K562 (cell line): ENCODE measurements at regions not wholly inside any gene's neighbourhood (a gene's known extent, or its start where the extent isn't known, plus 50 kb on each side); places are given as distances from the start of the nearest gene placed in this dataset.

ENCODE experiments used
- ATAC-seq: fragments of 200-7000 bp; cut with Tn5 transposase; 3 replicates; pipeline ENCODE4 v1.9.1; 2020; ENCODE audit warnings: moderate library complexity
- BruUV-seq: library from RNA; stranded (reverse); fragments of 400-500 nt; replicated peaks from 2 replicates; lab custom pipeline; 2021; lab: Mats Ljungman, UMichigan
- CTCF ChIA-PET: fragments of 300-600 bp; formaldehyde crosslinking; extraction: SDS; loops from one replicate; lab custom pipeline; 2021; ENCODE audit warnings: low intra/inter-chr PET ratio; lab: Yijun Ruan, JAX
- POLR2A ChIA-PET: fragments of 300-600, 350-650 bp; sonication (Branson Sonifier 250); formaldehyde crosslinking; extraction: SDS; loops from one replicate; lab custom pipeline; 2021; ENCODE audit warnings: antibody characterized with exemption, inconsistent platforms; lab: Yijun Ruan, JAX
- DNase-seq, 4 experiments: peaks; one replicate each; pipeline versions ENCODE4 v3.0.0 to v3.0.0-alpha.2; 2011 to 2018; ENCODE audit warnings: low spot score in 3 of 4, mixed read lengths in 3 of 4; ENCODE audit errors: extremely low read depth in 1 of 4
- FAIRE-seq: peaks from 2 replicates; lab custom pipeline; 2011; peaks lifted over from hg19 to GRCh38; lab: Jason Lieb, UNC
- H2AFZ ChIP-seq: 2 replicates; pipeline ENCODE4 v1.6.0; 2011; ENCODE audit warnings: low read depth, low read length, control low read depth, inconsistent platforms
- H3K27ac ChIP-seq: fragments of 200-600 bp; 3 replicates; pipeline ENCODE4 v1.8.0; 2011; ENCODE audit warnings: low read depth, mild to moderate bottlenecking, control low read depth, inconsistent platforms, low read length, moderate library complexity, mixed read lengths; ENCODE audit errors: extremely low read depth
- H3K27me3 ChIP-seq, 2 experiments: fragments of 300-600 bp in 1 of 2; 2 replicates in 1 of 2; 3 replicates in 1 of 2; pipeline versions ENCODE4 v1.6.0 to v1.8.0; 2011; ENCODE audit warnings: inconsistent platforms in 2 of 2, low read length in 2 of 2, mild to moderate bottlenecking in 1 of 2, mixed read lengths in 1 of 2, moderate library complexity in 1 of 2; ENCODE audit not compliant: control insufficient read depth in 2 of 2, insufficient read depth in 2 of 2
- H3K36me3 ChIP-seq: fragments of 300-600 bp; 3 replicates; pipeline ENCODE4 v1.8.0; 2011; ENCODE audit warnings: mild to moderate bottlenecking, low read length, inconsistent platforms; ENCODE audit not compliant: control insufficient read depth, insufficient read depth
- H3K4me1 ChIP-seq, 2 experiments: fragments of 200-600 bp in 1 of 2; replicated peaks in 1 of 2; 2 replicates in 1 of 2; 3 replicates in 1 of 2; pipeline versions ENCODE4 v1.5.1 to v1.8.0; 2011; ENCODE audit warnings: inconsistent platforms in 2 of 2, low read length in 2 of 2, mild to moderate bottlenecking in 1 of 2, mixed read lengths in 1 of 2, moderate library complexity in 1 of 2; ENCODE audit not compliant: control insufficient read depth in 2 of 2, insufficient read depth in 2 of 2
- H3K4me2 ChIP-seq: 2 replicates; pipeline ENCODE4 v1.6.1; 2011; ENCODE audit warnings: low read length, control low read depth, inconsistent platforms, mixed read lengths; ENCODE audit not compliant: insufficient read depth
- H3K4me3 ChIP-seq: fragments of 200-600 bp; sonication (generic), shearing (Covaris generic); 2 replicates; pipeline ENCODE4 v1.5.1; 2016; ENCODE audit warnings: control low read depth, inconsistent platforms
- H3K79me2 ChIP-seq: fragments of 200-600 bp; 3 replicates; pipeline ENCODE4 v1.8.0; 2011; ENCODE audit warnings: low read length, inconsistent platforms; ENCODE audit not compliant: control insufficient read depth, insufficient read depth
- H3K9ac ChIP-seq, 2 experiments: 2 replicates each; pipeline versions ENCODE4 v1.6.0 to v1.6.1; 2011; ENCODE audit warnings: low read depth in 2 of 2, low read length in 2 of 2, control low read depth in 1 of 2, inconsistent platforms in 1 of 2, mild to moderate bottlenecking in 1 of 2, mixed read lengths in 1 of 2; ENCODE audit not compliant: insufficient read depth in 1 of 2
- H3K9me1 ChIP-seq: one replicate; pipeline ENCODE4 v1.6.0; 2011; ENCODE audit warnings: inconsistent platforms, mild to moderate bottlenecking, low read length, moderate library complexity; ENCODE audit not compliant: control insufficient read depth, insufficient read depth
- H3K9me3 ChIP-seq: replicated peaks from 2 replicates; pipeline ENCODE4 v1.5.1; 2011; ENCODE audit warnings: low read depth, low read length, inconsistent platforms; ENCODE audit not compliant: control insufficient read depth, insufficient read depth
- H4K20me1 ChIP-seq: replicated peaks from 2 replicates; pipeline ENCODE4 v1.6.1; 2011; ENCODE audit warnings: low read length, inconsistent platforms, mixed read lengths; ENCODE audit not compliant: control insufficient read depth, insufficient read depth
- CBX2 ChIP-seq: fragments of 200-600 bp; sonication (generic); IDR thresholded peaks from one replicate; pipeline ENCODE4 v1.6.1; 2012; ENCODE audit warnings: mild to moderate bottlenecking, low read length, inconsistent platforms; ENCODE audit not compliant: insufficient read depth, poor library complexity, severe bottlenecking
- CBX3 ChIP-seq, 2 experiments: IDR thresholded peaks; 1 replicate in 1 of 2; 2 replicates in 1 of 2; pipeline ENCODE4 v1.6.1; 2012; ENCODE audit warnings: inconsistent platforms in 2 of 2, low read length in 2 of 2, borderline replicate concordance in 1 of 2, control low read depth in 1 of 2
- CCNT2 ChIP-seq: IDR thresholded peaks from 2 replicates; pipeline ENCODE4 v1.6.1; 2011; ENCODE audit warnings: borderline replicate concordance, low read depth, mild to moderate bottlenecking, moderate library complexity, mixed read lengths, low read length; ENCODE audit not compliant: insufficient read length; ENCODE audit errors: extremely low read depth
- GABPB2 ChIP-seq: fragments of 250-450 bp; sonication (Bioruptor Pico); conservative IDR thresholded peaks from 2 replicates; pipeline ENCODE4 v1.5.1; 2021; ENCODE audit warnings: mild to moderate bottlenecking
- HDAC3 ChIP-seq: fragments of 450-650 bp; IDR thresholded peaks from 2 replicates; pipeline ENCODE4 v1.6.1; 2018; ENCODE audit warnings: borderline replicate concordance, mild to moderate bottlenecking, moderate library complexity; ENCODE audit not compliant: partially characterized antibody
- HMG20B ChIP-seq: fragments of 250-450 bp; sonication (Bioruptor Pico); IDR thresholded peaks from 2 replicates; pipeline ENCODE4 v1.5.0; 2021; ENCODE audit warnings: mild to moderate bottlenecking
- MEF2D ChIP-seq: conservative IDR thresholded peaks from 2 replicates; pipeline ENCODE4 v1.6.1; 2016; ENCODE audit warnings: low read depth, missing genetic modification characterization, missing compliant biosample characterization
- POLR3A ChIP-seq: IDR thresholded peaks from 2 replicates; pipeline ENCODE4 v1.6.1; 2011; ENCODE audit warnings: borderline replicate concordance, mild to moderate bottlenecking, moderate library complexity; ENCODE audit not compliant: insufficient read length, insufficient read depth; ENCODE audit errors: extremely low read depth
- SRSF3 ChIP-seq: fragments of 200-400 bp; formaldehyde crosslinking; IDR thresholded peaks from 2 replicates; pipeline ENCODE4 v1.6.1; 2016; ENCODE audit warnings: mild to moderate bottlenecking, low read length, moderate library complexity; ENCODE audit not compliant: insufficient read depth
- STAT5A ChIP-seq: IDR thresholded peaks from 2 replicates; pipeline ENCODE4 v1.6.1; 2012; ENCODE audit warnings: low read length, inconsistent platforms, borderline replicate concordance
- ZNF134 ChIP-seq: fragments of 250-450 bp; sonication (Bioruptor Pico); conservative IDR thresholded peaks from 2 replicates; pipeline ENCODE4 v1.4.0; 2020
- ZNF668 ChIP-seq: fragments of 250-450 bp; sonication (Bioruptor Pico); IDR thresholded peaks from 2 replicates; pipeline ENCODE4 v1.8.0; 2022; ENCODE audit warnings: mild to moderate bottlenecking, inconsistent platforms
- WGBS: fragments of 100-300 bp; shearing (Covaris generic); methylation state at CpG from one replicate; pipeline ENCODE4 v1.1.6; 2016; ENCODE audit warnings: low coverage, mixed read lengths; ENCODE audit not compliant: insufficient coverage; ENCODE audit errors: missing lambda C conversion rate; 5-methylcytosine and 5-hydroxymethylcytosine counted together
- in situ Hi-C: fragments of 300-500 bp; cut with MboI; formaldehyde crosslinking; loops from 4 replicates; pipeline ENCODE4 v1.15.0; 2018; ENCODE audit warnings: inconsistent platforms, mixed read lengths
- intact Hi-C: fragments of 100-400 bp; cut with micrococcal nuclease; formaldehyde crosslinking; loops from 2 replicates; pipeline ENCODE4 v1.14.2; 2022
- TF ChIP-seq, protein P1 (sequence below): fragments of 450-650 bp; IDR thresholded peaks from 2 replicates; pipeline ENCODE4 v1.7.1; 2018; ENCODE audit warnings: mild to moderate bottlenecking, low read depth; ENCODE audit not compliant: partially characterized antibody
- TF ChIP-seq, protein P2 (sequence below): sonication (generic); formaldehyde crosslinking; IDR thresholded peaks from 2 replicates; pipeline ENCODE4 v1.8.0; 2022; ENCODE audit warnings: mild to moderate bottlenecking, missing genetic modification reagents
- TF ChIP-seq, protein P3 (sequence below): fragments of 250-450 bp; sonication (Bioruptor Pico); IDR thresholded peaks from 2 replicates; pipeline ENCODE4 v1.4.0; 2020; ENCODE audit warnings: mild to moderate bottlenecking, moderate library complexity

DNA sequence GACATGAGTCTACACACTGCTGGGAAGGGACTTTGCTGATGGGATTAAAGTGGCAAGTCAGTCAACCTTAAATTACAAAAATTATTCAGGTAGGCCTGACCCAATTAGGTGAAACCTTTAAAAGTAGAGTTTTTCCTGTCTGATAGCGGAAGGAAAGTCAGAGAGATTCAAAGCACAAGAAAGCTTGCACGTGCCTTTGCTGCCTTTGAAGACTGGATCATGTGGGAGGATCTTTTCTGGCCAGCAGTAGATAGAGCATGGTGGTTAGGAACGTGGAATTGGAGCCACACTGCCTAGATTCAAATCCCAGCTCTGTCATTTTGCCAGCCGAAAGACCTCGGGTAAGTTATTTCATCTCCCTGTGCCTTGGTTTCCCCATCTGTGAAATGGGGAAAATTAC lies 265.8 kb upstream of the PROK2 start:
- POLR2A ChIA-PET = no interaction called here
- BruUV-seq = no TSS peak
- TF ChIP-seq POLR3A (no peak), HMG20B (CRISPR knock-in tag) (no peak), CBX2 (no peak), HDAC3 (no peak), ZNF668 (no peak), GABPB2 (no peak), CBX3 (IDR thresholded peaks at IDR 0.05; ENCODE audit: borderline replicate concordance in 1 of 2, low read length in 2 of 2) (no peak), SRSF3 (no peak), MEF2D (tag) (no peak), CCNT2 (no peak), ZNF134 (CRISPR knock-in tag) (no peak), STAT5A (no peak)
- TF ChIP-seq, protein P1, sequence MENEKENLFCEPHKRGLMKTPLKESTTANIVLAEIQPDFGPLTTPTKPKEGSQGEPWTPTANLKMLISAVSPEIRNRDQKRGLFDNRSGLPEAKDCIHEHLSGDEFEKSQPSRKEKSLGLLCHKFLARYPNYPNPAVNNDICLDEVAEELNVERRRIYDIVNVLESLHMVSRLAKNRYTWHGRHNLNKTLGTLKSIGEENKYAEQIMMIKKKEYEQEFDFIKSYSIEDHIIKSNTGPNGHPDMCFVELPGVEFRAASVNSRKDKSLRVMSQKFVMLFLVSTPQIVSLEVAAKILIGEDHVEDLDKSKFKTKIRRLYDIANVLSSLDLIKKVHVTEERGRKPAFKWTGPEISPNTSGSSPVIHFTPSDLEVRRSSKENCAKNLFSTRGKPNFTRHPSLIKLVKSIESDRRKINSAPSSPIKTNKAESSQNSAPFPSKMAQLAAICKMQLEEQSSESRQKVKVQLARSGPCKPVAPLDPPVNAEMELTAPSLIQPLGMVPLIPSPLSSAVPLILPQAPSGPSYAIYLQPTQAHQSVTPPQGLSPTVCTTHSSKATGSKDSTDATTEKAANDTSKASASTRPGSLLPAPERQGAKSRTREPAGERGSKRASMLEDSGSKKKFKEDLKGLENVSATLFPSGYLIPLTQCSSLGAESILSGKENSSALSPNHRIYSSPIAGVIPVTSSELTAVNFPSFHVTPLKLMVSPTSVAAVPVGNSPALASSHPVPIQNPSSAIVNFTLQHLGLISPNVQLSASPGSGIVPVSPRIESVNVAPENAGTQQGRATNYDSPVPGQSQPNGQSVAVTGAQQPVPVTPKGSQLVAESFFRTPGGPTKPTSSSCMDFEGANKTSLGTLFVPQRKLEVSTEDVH = no peak
- TF ChIP-seq, protein P2, sequence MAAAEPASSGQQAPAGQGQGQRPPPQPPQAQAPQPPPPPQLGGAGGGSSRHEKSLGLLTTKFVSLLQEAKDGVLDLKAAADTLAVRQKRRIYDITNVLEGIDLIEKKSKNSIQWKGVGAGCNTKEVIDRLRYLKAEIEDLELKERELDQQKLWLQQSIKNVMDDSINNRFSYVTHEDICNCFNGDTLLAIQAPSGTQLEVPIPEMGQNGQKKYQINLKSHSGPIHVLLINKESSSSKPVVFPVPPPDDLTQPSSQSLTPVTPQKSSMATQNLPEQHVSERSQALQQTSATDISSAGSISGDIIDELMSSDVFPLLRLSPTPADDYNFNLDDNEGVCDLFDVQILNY (CRISPR knock-in tag) = no peak
- TF ChIP-seq, protein P3, sequence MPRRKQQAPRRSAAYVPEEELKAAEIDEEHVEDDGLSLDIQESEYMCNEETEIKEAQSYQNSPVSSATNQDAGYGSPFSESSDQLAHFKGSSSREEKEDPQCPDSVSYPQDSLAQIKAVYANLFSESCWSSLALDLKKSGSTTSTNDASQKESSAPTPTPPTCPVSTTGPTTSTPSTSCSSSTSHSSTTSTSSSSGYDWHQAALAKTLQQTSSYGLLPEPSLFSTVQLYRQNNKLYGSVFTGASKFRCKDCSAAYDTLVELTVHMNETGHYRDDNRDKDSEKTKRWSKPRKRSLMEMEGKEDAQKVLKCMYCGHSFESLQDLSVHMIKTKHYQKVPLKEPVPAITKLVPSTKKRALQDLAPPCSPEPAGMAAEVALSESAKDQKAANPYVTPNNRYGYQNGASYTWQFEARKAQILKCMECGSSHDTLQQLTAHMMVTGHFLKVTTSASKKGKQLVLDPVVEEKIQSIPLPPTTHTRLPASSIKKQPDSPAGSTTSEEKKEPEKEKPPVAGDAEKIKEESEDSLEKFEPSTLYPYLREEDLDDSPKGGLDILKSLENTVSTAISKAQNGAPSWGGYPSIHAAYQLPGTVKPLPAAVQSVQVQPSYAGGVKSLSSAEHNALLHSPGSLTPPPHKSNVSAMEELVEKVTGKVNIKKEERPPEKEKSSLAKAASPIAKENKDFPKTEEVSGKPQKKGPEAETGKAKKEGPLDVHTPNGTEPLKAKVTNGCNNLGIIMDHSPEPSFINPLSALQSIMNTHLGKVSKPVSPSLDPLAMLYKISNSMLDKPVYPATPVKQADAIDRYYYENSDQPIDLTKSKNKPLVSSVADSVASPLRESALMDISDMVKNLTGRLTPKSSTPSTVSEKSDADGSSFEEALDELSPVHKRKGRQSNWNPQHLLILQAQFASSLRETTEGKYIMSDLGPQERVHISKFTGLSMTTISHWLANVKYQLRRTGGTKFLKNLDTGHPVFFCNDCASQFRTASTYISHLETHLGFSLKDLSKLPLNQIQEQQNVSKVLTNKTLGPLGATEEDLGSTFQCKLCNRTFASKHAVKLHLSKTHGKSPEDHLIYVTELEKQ (CRISPR knock-in tag) = no peak

More for the DNA sequence above, 265.8 kb upstream of the PROK2 start:
- H3K4me3 ChIP-seq = no peak overlapping the region
- WGBS = 27% methylated on average over 5 of the region's 5 CpGs
- ATAC-seq = no peak
- CTCF ChIA-PET = no interaction called here
- intact Hi-C loops (no loop called here), in situ Hi-C loops (no loop called here)
- H3K4me1 ChIP-seq = peaks cover 0 to 2% of the 10 kb centered on the region in 2 experiments; a peak in 1 of 5 replicates
- H3K9me1 ChIP-seq = no peaks in the 10 kb centered on the region
- H3K4me2 ChIP-seq = no peak overlapping the region
- H3K79me2 ChIP-seq = no peaks in the 10 kb centered on the region
- FAIRE-seq = no peak
- no peak for DNase-seq
- no peak overlapping the region for H3K27ac ChIP-seq
- no peaks in the 10 kb centered on the region for H3K27me3 ChIP-seq
- H3K9ac ChIP-seq = no peak overlapping the region
- no peaks in the 10 kb centered on the region for H3K36me3 ChIP-seq
- H2AFZ ChIP-seq = no peak overlapping the region
- no peaks in the 10 kb centered on the region for H4K20me1 ChIP-seq
- H3K9me3 ChIP-seq = no peaks in the 10 kb centered on the region
